Naive B cell (primary cell): ENCODE measurements at regions not wholly inside any gene's neighbourhood (a gene's known extent, or its start where the extent isn't known, plus 50 kb on each side); places are given as distances from the start of the nearest gene placed in this dataset.
"Not testable (repeated sequence)": the region's sequence is repeated elsewhere in the genome, so short reads cannot be mapped to it uniquely, and the experiment has no call there.

Experiments used
- ATAC-seq, 2 donors: fragments of 150-1000 bp; cut with Tn5 transposase; 2 replicates each; pipeline ENCODE4 v1.10.0; 2021; ENCODE audit warnings: low read depth in 2 of 2, mild to moderate bottlenecking in 2 of 2, moderate library complexity in 2 of 2
- DNase-seq: peaks from one replicate; pipeline ENCODE4 v3.0.0; 2022
- H3K27ac Mint-ChIP-seq, 6 donors: one replicate each; pipeline ENCODE4 v1.8.0; 2020 to 2022; ENCODE audit warnings: mild to moderate bottlenecking in 6 of 6, mixed read lengths in 6 of 6, moderate library complexity in 5 of 6, inconsistent platforms in 2 of 6
- H3K27me3 Mint-ChIP-seq, 3 donors: one replicate each; pipeline ENCODE4 v1.8.0; 2021 to 2022; ENCODE audit warnings: mixed read lengths in 3 of 3, mild to moderate bottlenecking in 1 of 3
- H3K36me3 Mint-ChIP-seq, 2 donors: one replicate each; pipeline ENCODE4 v1.8.0; 2020 to 2022; ENCODE audit warnings: mixed read lengths in 2 of 2, inconsistent platforms in 1 of 2, mild to moderate bottlenecking in 1 of 2
- H3K4me1 Mint-ChIP-seq, 3 donors: one replicate each; pipeline ENCODE4 v1.8.0; 2020 to 2022; ENCODE audit warnings: mixed read lengths in 3 of 3, inconsistent platforms in 1 of 3, mild to moderate bottlenecking in 1 of 3, moderate library complexity in 1 of 3
- H3K4me3 Mint-ChIP-seq, 8 donors: one replicate each; pipeline ENCODE4 v1.8.0; 2020 to 2022; ENCODE audit warnings: mild to moderate bottlenecking in 8 of 8, mixed read lengths in 8 of 8, moderate library complexity in 8 of 8, inconsistent platforms in 2 of 8
- H3K9me3 Mint-ChIP-seq, 7 donors: one replicate each; pipeline ENCODE4 v1.8.0; 2020 to 2022; ENCODE audit warnings: mixed read lengths in 7 of 7, mild to moderate bottlenecking in 5 of 7, inconsistent platforms in 2 of 7, moderate library complexity in 1 of 7

DNA sequence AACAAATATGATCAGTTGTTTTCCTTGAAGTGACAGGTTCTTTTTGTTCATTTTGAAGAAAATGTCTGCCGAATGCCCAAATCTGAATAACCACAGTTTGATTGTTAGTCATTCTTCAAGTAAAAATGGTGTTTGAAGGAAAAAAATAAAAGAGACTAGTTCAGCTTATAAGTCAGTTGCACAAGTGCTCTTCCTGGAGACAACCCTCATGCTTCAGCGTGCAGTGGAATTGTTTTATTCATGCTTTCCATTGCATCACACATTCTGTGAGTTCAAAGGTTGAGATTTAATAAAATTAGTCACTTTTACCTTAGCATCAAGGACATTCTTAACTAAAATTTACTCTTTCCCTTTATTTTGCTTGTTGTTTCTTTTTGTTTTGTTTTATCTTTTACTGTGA lies 404.9 kb downstream of the ZNF674 start:
- Mint-ChIP-seq H3K4me3 (no peak overlapping the region), H3K9me3 (peaks cover 0 to 17% (median 7%) of the 10 kb centered on the region in 7 donors), H3K36me3 (no peaks in the 10 kb centered on the region), H3K4me1 (no peaks in the 10 kb centered on the region), H3K27me3 (no peaks in the 10 kb centered on the region), H3K27ac (no peak overlapping the region)
- DNase-seq (no peak), ATAC-seq (no peak)

- Mint-ChIP-seq H3K27ac (no peak overlapping the region), H3K9me3 (peaks cover 0 to 2% (median 0%) of the 10 kb centered on the region in 7 donors), H3K4me3 (no peak overlapping the region), H3K4me1 (no peaks in the 10 kb centered on the region), H3K27me3 (peaks cover 0 to 12% (median 0%) of the 10 kb centered on the region in 3 donors), H3K36me3 (no peaks in the 10 kb centered on the region)
- ATAC-seq (no peak), DNase-seq (no peak)
Measured at GRCh38 chrX:46130247-46130646, 415.0 kb downstream of the ZNF674 start.

GRCh38 chrX:46125111-46125510 lies 420.1 kb downstream of the ZNF674 start:
- DNase-seq (no peak), ATAC-seq (no peak)
- Mint-ChIP-seq H3K36me3 (no peaks in the 10 kb centered on the region), H3K9me3 (peaks cover 0 to 7% (median 0%) of the 10 kb centered on the region in 7 donors), H3K4me3 (no peak overlapping the region), H3K27ac (no peak overlapping the region), H3K27me3 (no peaks in the 10 kb centered on the region), H3K4me1 (no peaks in the 10 kb centered on the region)

GRCh38 chrX:46117234-46117633 lies 428.0 kb downstream of the ZNF674 start:
- DNase-seq: no peak
- peaks cover 0 to 2% (median 0%) of the 10 kb centered on the region in 7 donors for H3K9me3 Mint-ChIP-seq
- H3K4me3 Mint-ChIP-seq: no peak overlapping the region

DNA sequence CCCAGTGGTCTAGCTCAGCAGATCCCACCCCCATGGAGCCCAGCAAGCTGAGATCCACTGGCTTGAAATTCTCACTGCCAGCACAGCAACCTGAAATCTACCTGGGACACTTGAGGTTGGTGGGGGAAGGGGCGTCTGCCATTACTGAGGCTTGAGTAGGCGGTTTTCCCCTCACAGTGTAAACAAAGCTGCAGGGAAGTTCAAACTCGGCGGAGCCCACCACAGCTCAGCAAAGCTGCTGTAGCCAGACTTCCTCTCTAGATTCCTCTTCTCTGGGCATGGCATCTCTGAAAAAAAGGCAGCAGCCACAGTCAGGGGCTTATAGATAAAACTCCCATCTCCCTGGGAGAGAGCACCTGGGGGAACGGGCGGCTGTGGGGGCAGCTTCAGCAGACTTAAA lies 457.9 kb downstream of the ZNF674 start:
- H3K4me1 Mint-ChIP-seq, H3K27ac Mint-ChIP-seq: not testable (repeated sequence)
- H3K27me3 Mint-ChIP-seq: peaks cover 0 to 12% (median 12%) of the 10 kb centered on the region in 3 donors

More at GRCh38 chrX:46117234-46117633, 428.0 kb downstream of the ZNF674 start:
- Mint-ChIP-seq H3K27me3 (no peaks in the 10 kb centered on the region), H3K36me3 (no peaks in the 10 kb centered on the region), H3K27ac (no peak overlapping the region), H3K4me1 (no peaks in the 10 kb centered on the region)
- ATAC-seq: no peak

DNA sequence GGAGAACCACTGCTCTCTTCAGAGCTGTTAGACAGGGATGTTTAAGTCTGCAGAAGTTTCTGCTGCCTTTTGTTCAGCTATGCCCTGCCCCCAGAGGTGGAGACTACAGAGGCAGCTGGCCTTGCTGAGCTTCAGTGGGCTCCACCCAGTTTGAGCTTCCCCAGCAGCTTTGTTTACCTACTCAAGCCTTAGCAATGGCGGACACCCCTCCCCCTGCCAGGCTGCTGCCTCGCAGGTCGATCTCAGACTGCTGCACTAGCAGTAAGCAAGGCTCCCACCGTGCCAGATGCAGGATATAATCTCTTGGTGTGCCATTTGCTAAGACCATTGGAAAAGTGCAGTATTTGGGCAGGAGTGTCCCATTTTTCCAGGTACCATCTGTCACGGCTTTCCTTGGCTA lies 465.1 kb downstream of the ZNF674 start:
- not testable (repeated sequence) for H3K4me3 Mint-ChIP-seq, DNase-seq, H3K27me3 Mint-ChIP-seq, H3K27ac Mint-ChIP-seq, ATAC-seq, H3K4me1 Mint-ChIP-seq, H3K36me3 Mint-ChIP-seq
- H3K9me3 Mint-ChIP-seq: peaks cover 3 to 16% (median 7%) of the 10 kb centered on the region in 7 donors

More for the DNA sequence above, 457.9 kb downstream of the ZNF674 start:
- not testable (repeated sequence) for H3K36me3 Mint-ChIP-seq, ATAC-seq, DNase-seq
- H3K9me3 Mint-ChIP-seq: peaks cover 0 to 14% (median 6%) of the 10 kb centered on the region in 7 donors
- H3K4me3 Mint-ChIP-seq: peak overlapping the region in 1 of 8 donors; percentile 17

DNA sequence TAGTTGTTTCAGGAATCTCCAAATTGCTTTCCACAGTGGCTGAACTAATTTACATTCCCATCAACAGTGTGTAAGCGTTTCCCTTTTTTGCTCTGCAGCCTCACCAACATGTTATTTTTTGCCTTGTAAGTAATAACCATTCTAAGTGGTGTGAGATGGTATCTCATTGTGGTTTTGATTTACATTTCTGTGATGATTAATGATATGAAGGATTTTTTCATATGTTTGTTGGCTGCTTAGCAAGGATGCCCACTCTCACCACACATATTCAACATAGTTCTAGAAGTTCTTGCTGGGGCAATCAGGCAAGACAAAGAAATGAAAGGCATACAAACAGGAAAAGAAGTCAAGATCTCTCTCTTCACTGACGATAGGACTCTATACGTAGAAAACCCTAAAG lies 472.4 kb downstream of the ZNF674 start:
- Mint-ChIP-seq H3K27ac (no peak overlapping the region), H3K4me1 (no peaks in the 10 kb centered on the region), H3K27me3 (no peaks in the 10 kb centered on the region), H3K4me3 (no peak overlapping the region), H3K9me3 (peaks cover 0 to 25% (median 5%) of the 10 kb centered on the region in 7 donors), H3K36me3 (no peaks in the 10 kb centered on the region)
- no peak for ATAC-seq
- DNase-seq: no peak

DNA sequence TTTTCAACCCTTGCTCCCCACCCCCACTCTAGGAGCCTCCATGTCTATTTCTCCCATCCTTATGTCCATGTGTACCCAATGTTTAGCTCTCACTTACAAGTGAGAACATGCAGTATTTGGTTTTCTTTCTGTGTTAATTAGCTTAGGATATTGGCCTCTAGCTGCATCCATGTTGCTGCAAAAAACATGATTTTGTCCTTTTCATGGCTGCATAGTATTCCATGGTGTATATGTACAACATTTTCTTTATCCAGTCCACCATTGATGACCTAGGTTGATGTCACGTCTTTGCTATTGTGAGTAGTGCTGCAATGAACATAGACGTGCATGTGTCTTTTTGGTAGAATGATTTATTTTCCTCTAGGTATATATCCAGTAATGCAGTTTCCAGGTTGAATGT lies 472.8 kb downstream of the ZNF674 start:
- DNase-seq (no peak), ATAC-seq (no peak)
- Mint-ChIP-seq H3K4me3 (no peak overlapping the region), H3K27ac (no peak overlapping the region), H3K4me1 (no peaks in the 10 kb centered on the region), H3K27me3 (no peaks in the 10 kb centered on the region), H3K9me3 (peaks cover 0 to 25% (median 5%) of the 10 kb centered on the region in 7 donors), H3K36me3 (no peaks in the 10 kb centered on the region)

DNA sequence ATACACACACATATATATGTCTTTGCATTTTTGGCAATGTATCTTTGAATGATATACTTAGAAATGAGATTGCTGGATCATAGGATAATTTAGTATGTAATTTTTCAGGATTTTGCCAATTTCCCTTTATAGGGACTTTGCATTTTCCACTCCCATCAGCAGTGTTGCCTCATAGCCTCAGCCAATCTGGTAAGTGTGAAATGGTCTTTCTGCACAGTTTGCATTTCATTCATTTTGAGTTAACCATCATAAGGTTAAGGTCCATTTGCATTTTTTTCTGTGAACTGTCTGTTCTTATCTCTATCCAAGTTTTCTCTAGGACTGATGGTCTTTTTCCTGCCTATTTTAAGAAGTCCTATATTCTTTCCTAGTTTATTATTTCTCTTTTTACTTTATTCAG lies 474.8 kb downstream of the ZNF674 start:
- DNase-seq: no peak
- Mint-ChIP-seq H3K4me3 (no peak overlapping the region), H3K4me1 (no peaks in the 10 kb centered on the region), H3K36me3 (no peaks in the 10 kb centered on the region), H3K27me3 (no peaks in the 10 kb centered on the region), H3K9me3 (peaks cover 0 to 10% (median 6%) of the 10 kb centered on the region in 7 donors), H3K27ac (no peak overlapping the region)
- no peak for ATAC-seq

- DNase-seq: no peak
- Mint-ChIP-seq H3K9me3 (peaks cover 0 to 15% (median 12%) of the 10 kb centered on the region in 7 donors), H3K4me3 (no peak overlapping the region), H3K27ac (no peak overlapping the region), H3K4me1 (no peaks in the 10 kb centered on the region), H3K36me3 (no peaks in the 10 kb centered on the region), H3K27me3 (no peaks in the 10 kb centered on the region)
- no peak for ATAC-seq
Measured at GRCh38 chrX:46059316-46059715, 485.9 kb downstream of the ZNF674 start.

DNA sequence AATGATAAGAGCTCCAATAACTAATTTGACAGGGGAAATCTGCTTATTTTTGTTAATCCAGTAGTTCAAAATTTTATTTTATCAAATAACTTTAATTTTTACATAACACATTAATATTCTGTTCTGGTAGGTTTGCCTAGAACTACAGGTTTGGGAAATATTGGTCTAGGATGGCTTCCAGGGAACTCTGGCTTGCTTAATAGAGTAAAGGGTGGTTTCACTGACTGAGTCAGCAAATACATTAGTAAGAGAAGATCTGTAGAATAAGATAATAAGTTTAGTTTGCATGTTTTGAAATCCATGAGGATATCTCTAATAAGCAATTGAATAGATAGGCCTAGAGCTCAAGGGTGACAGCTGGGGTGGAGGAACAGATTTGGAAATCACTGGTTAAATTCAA lies 500.7 kb downstream of the ZNF674 start:
- no peaks in the 10 kb centered on the region for H3K27me3 Mint-ChIP-seq
- ATAC-seq (no peak), DNase-seq (no peak)

DNA sequence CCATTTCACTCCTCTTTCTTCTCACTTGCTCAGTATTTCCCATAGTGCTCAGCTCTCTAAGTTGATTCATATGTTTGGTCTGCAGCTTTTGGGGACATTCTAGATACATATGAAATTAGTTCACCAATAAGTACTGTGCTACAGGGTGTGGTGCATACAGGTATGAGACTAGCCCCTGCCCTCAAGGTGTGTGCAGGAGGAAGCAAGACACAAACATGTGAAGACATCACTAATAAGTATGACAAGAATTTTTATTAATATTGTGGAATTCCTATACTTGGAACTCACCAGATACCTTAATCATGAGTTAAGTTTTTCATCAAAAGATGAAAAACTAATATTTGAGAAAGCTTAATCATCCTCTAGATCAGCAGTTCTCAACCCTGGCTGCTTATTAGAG lies 505.2 kb downstream of the ZNF674 start:
- no peak overlapping the region for H3K27ac Mint-ChIP-seq
- H3K4me3 Mint-ChIP-seq: no peak overlapping the region
- ATAC-seq: no peak

More for the DNA sequence above, 500.7 kb downstream of the ZNF674 start:
- Mint-ChIP-seq H3K36me3 (peaks cover 0 to 9% of the 10 kb centered on the region in 2 donors), H3K4me1 (no peaks in the 10 kb centered on the region), H3K27ac (no peak overlapping the region), H3K4me3 (no peak overlapping the region), H3K9me3 (peaks cover 11 to 37% (median 17%) of the 10 kb centered on the region in 7 donors)

DNA sequence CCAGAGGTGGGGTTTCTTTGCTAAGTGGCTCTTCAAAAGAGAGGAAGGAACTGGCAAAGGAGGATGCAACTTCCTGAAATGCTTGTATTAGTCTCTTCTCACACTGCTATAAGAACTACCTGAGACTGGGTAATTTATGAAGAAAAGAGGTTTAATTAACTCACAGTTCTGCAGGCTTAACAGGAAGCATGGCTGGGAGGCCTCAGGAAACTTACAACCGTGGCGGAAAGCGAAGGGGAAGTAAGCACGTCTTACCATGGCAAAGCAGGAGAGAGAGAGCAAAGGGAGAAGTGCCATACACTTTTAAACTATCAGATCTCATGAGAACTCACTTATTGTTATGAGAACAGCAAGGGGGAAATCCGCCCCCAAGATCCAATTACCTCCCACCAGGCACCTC lies 505.7 kb downstream of the ZNF674 start:
- Mint-ChIP-seq H3K4me3 (peak overlapping the region in 1 of 8 donors; percentile 9), H3K36me3 (peaks cover 0 to 9% of the 10 kb centered on the region in 2 donors)
- DNase-seq: no peak

More for the DNA sequence above, 505.2 kb downstream of the ZNF674 start:
- Mint-ChIP-seq H3K36me3 (peaks cover 0 to 9% of the 10 kb centered on the region in 2 donors), H3K4me1 (no peaks in the 10 kb centered on the region), H3K9me3 (peaks cover 3 to 29% (median 19%) of the 10 kb centered on the region in 7 donors), H3K27me3 (no peaks in the 10 kb centered on the region)
- DNase-seq: no peak

DNA sequence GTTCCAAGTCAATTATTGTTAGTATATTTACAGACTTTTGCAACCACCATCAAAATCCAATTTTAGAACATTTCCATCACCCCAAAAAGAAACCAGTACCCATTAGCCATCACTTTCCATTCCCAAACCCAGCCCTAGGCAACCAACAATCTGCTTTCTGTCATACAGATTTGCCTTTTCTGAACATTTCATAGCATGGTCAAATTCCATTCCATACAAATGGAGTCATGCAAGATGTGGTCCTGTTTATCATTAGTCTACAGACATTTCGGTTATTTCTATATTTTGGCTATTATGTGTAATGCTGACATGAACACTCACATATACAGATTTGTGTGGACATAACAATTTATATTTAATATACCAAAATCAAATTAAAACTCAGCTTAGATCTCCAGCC lies 508.7 kb downstream of the ZNF674 start:
- H3K36me3 Mint-ChIP-seq: peaks cover 0 to 5% of the 10 kb centered on the region in 2 donors
- H3K27me3 Mint-ChIP-seq: no peaks in the 10 kb centered on the region
- H3K27ac Mint-ChIP-seq: peak overlapping the region in 1 of 6 donors; percentile 5
- H3K9me3 Mint-ChIP-seq: peaks cover 0 to 25% (median 17%) of the 10 kb centered on the region in 7 donors
- no peak overlapping the region for H3K4me3 Mint-ChIP-seq
- no peaks in the 10 kb centered on the region for H3K4me1 Mint-ChIP-seq
- ATAC-seq (no peak), DNase-seq (no peak)

More for the DNA sequence above, 505.7 kb downstream of the ZNF674 start:
- ATAC-seq: no peak
- no peaks in the 10 kb centered on the region for H3K4me1 Mint-ChIP-seq
- H3K9me3 Mint-ChIP-seq: peaks cover 2 to 29% (median 19%) of the 10 kb centered on the region in 7 donors
- no peak overlapping the region for H3K27ac Mint-ChIP-seq
- no peaks in the 10 kb centered on the region for H3K27me3 Mint-ChIP-seq

GRCh38 chrX:46034868-46035267 lies 510.4 kb downstream of the ZNF674 start:
- DNase-seq: no peak
- no peak for ATAC-seq
- Mint-ChIP-seq H3K4me3 (no peak overlapping the region), H3K4me1 (no peaks in the 10 kb centered on the region), H3K27ac (no peak overlapping the region), H3K36me3 (no peaks in the 10 kb centered on the region), H3K9me3 (peaks cover 0 to 12% (median 7%) of the 10 kb centered on the region in 7 donors), H3K27me3 (no peaks in the 10 kb centered on the region)
